ENCODE measurements at regions not wholly inside any gene's neighbourhood (a gene's known extent, or its start where the extent isn't known, plus 50 kb on each side); places are given as distances from the start of the nearest gene placed in this dataset.
A peak's percentile ranks its signal among the peaks of the same experiment; 100 is the strongest.

DNA sequence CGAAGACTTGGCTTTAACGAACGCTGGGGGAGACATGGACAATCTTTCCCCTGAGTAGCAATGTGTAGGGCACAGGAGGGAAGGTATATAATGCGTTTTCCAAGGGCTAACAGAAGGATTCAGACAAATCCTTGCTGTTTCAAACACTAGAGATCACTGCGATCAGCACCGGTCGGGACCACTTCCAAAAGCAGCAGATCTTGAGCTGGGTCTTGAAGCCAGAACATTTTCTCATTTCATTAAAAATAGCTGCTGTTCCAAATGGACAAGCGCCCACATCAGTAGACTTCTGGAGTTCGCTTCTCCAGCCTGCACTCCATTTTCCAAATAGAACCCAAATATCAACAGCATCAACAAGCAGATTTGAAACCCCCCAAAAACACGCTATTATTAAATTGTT is 65.1 kb upstream of the MAPRE2 start:
- intact Hi-C loops (cut with DNase I): no loop called here
- TF ChIP-seq, protein P1, sequence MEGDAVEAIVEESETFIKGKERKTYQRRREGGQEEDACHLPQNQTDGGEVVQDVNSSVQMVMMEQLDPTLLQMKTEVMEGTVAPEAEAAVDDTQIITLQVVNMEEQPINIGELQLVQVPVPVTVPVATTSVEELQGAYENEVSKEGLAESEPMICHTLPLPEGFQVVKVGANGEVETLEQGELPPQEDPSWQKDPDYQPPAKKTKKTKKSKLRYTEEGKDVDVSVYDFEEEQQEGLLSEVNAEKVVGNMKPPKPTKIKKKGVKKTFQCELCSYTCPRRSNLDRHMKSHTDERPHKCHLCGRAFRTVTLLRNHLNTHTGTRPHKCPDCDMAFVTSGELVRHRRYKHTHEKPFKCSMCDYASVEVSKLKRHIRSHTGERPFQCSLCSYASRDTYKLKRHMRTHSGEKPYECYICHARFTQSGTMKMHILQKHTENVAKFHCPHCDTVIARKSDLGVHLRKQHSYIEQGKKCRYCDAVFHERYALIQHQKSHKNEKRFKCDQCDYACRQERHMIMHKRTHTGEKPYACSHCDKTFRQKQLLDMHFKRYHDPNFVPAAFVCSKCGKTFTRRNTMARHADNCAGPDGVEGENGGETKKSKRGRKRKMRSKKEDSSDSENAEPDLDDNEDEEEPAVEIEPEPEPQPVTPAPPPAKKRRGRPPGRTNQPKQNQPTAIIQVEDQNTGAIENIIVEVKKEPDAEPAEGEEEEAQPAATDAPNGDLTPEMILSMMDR (IDR thresholded peaks at IDR 0.05): no peak
- no peak for DNase-seq
- Histone ChIP-seq H3K36me3 (no peaks in the 10 kb centered on the region), H3K27ac (no peak overlapping the region), H3K9me3 (no peaks in the 10 kb centered on the region), H3K27me3 (no peaks in the 10 kb centered on the region), H3K4me3 (peak overlapping the region; percentile 77), H3K4me1 (peaks cover 5% of the 10 kb centered on the region)
- no peak for ATAC-seq

DNA sequence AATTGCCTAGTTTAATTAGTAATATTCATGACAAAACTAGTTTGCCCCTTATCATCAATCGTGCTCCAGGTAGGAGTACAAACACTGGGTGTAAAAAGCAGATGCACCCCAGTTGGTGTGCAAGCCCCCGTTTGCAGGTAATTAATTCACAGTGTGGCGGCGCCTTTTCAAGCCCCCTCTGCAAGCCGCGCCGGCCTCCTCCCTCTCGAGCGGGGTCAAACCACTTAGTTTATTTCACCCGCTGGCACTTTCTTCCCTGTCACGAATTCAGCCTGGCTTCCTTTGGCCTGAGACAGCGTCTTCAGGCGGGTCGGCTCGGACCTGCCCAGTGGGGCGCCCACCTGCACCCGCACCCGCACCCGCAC is 64.7 kb upstream of the MAPRE2 start:
- Histone ChIP-seq H3K27me3 (no peaks in the 10 kb centered on the region), H3K9me3 (no peaks in the 10 kb centered on the region), H3K36me3 (no peaks in the 10 kb centered on the region), H3K27ac (no peak overlapping the region), H3K4me3 (peak overlapping the region; percentile 77), H3K4me1 (peaks cover 5% of the 10 kb centered on the region)
- TF ChIP-seq, protein P1 (IDR thresholded peaks at IDR 0.05): no peak
- intact Hi-C loops (cut with DNase I): no loop called here
- DNase-seq (no peak), ATAC-seq (no peak)

- Histone ChIP-seq H3K27ac (no peak overlapping the region), H3K4me1 (peaks cover 5% of the 10 kb centered on the region), H3K27me3 (no peaks in the 10 kb centered on the region), H3K4me3 (peak overlapping the region; percentile 77), H3K36me3 (no peaks in the 10 kb centered on the region), H3K9me3 (no peaks in the 10 kb centered on the region)
- intact Hi-C loops (cut with DNase I): no loop called here
- TF ChIP-seq, protein P1 (IDR thresholded peaks at IDR 0.05): no peak
- peak; percentile 88 for DNase-seq
- ATAC-seq: peak; percentile 79
These were observed 64.0 kb upstream of the MAPRE2 start for GRCh38 chr18:34976899-34977837.

GRCh38 chr18:34977838-34978532 is 63.2 kb upstream of the MAPRE2 start:
- no peaks in the 10 kb centered on the region for H3K36me3 ChIP-seq
- TF ChIP-seq, protein P1 (IDR thresholded peaks at IDR 0.05): no peak
- peaks cover 5% of the 10 kb centered on the region for H3K4me1 ChIP-seq
- intact Hi-C loops (cut with DNase I): no loop called here
- H3K4me3 ChIP-seq: peak overlapping the region; percentile 77
- no peaks in the 10 kb centered on the region for H3K27me3 ChIP-seq
- no peaks in the 10 kb centered on the region for H3K9me3 ChIP-seq
- ATAC-seq (peak; percentile 36), DNase-seq (peak; percentile 82)
- H3K27ac ChIP-seq: no peak overlapping the region

GRCh38 chr18:34978533-34978893 is 62.7 kb upstream of the MAPRE2 start:
- Histone ChIP-seq H3K27ac (peak overlapping the region; percentile 64), H3K36me3 (no peaks in the 10 kb centered on the region), H3K9me3 (no peaks in the 10 kb centered on the region), H3K27me3 (no peaks in the 10 kb centered on the region), H3K4me1 (peaks cover 5% of the 10 kb centered on the region), H3K4me3 (peak overlapping the region; percentile 77)
- TF ChIP-seq, protein P1 (IDR thresholded peaks at IDR 0.05): no peak
- DNase-seq: no peak
- ATAC-seq: no peak
- intact Hi-C loops (cut with DNase I): no loop called here

All from upper lobe of right lung (tissue), 1 donor.